Breast epithelium (tissue), 4 donors: ENCODE measurements at regions not wholly inside any gene's neighbourhood (a gene's known extent, or its start where the extent isn't known, plus 50 kb on each side); places are given as distances from the start of the nearest gene placed in this dataset.

Source experiments
- DNase-seq, 2 donors: peaks; one replicate each; pipeline ENCODE4 v3.0.0-alpha.2; 2019; ENCODE audit warnings: low spot score in 2 of 2
- H3K27ac ChIP-seq, 2 donors: fragments of 200-600 bp; sonication (generic) in 1 of 2; one replicate each; pipeline ENCODE4 v1.5.1; 2016 to 2019; ENCODE audit warnings: mild to moderate bottlenecking in 1 of 2
- H3K27me3 ChIP-seq, 2 donors: fragments of 200-600 bp; sonication (generic) in 1 of 2; one replicate each; pipeline versions ENCODE4 v1.5.1 to v1.6.0; 2017 to 2019; ENCODE audit warnings: control low read depth in 1 of 2, mild to moderate bottlenecking in 1 of 2
- H3K36me3 ChIP-seq: fragments of 200-600 bp; one replicate; pipeline ENCODE4 v1.5.1; 2019
- H3K4me1 ChIP-seq, 2 donors: fragments of 200-600 bp; sonication (generic); one replicate each; pipeline ENCODE4 v1.5.1; 2016 to 2019; ENCODE audit warnings: control low read depth in 1 of 2
- H3K4me3 ChIP-seq, 3 donors: fragments of 200-600 bp; sonication (generic); 1 replicate in 2 of 3; 2 replicates in 1 of 3; pipeline ENCODE4 v1.5.1; 2016 to 2019; ENCODE audit warnings: mild to moderate bottlenecking in 3 of 3, moderate library complexity in 2 of 3
- H3K9me3 ChIP-seq, 2 donors: fragments of 200-600 bp; sonication (generic) in 1 of 2; one replicate each; pipeline ENCODE4 v1.5.1; 2016 to 2019; ENCODE audit warnings: control low read depth in 1 of 2
- POLR2A ChIP-seq: fragments of 450-650 bp; IDR thresholded peaks from one replicate; pipeline ENCODE4 v1.6.1; 2016; ENCODE audit warnings: antibody characterized with exemption, mild to moderate bottlenecking, moderate library complexity
- POLR2AphosphoS5 ChIP-seq, 3 donors: sonication (generic); formaldehyde crosslinking; IDR thresholded peaks; one replicate each; pipeline ENCODE4 v1.6.1; 2017; ENCODE audit warnings: antibody characterized with exemption in 3 of 3
- intact Hi-C: fragments of 100-400 bp; cut with DNase I; formaldehyde crosslinking; loops from one replicate; pipeline ENCODE4 v1.15.1; 2023; ENCODE audit warnings: low total_unique reads
- TF ChIP-seq, protein P1 (sequence below), 3 donors: fragments of 450-650 bp; IDR thresholded peaks; one replicate each; pipeline ENCODE4 v1.5.1; 2016 to 2017; ENCODE audit warnings: antibody characterized with exemption in 3 of 3, mild to moderate bottlenecking in 3 of 3, moderate library complexity in 3 of 3

DNA sequence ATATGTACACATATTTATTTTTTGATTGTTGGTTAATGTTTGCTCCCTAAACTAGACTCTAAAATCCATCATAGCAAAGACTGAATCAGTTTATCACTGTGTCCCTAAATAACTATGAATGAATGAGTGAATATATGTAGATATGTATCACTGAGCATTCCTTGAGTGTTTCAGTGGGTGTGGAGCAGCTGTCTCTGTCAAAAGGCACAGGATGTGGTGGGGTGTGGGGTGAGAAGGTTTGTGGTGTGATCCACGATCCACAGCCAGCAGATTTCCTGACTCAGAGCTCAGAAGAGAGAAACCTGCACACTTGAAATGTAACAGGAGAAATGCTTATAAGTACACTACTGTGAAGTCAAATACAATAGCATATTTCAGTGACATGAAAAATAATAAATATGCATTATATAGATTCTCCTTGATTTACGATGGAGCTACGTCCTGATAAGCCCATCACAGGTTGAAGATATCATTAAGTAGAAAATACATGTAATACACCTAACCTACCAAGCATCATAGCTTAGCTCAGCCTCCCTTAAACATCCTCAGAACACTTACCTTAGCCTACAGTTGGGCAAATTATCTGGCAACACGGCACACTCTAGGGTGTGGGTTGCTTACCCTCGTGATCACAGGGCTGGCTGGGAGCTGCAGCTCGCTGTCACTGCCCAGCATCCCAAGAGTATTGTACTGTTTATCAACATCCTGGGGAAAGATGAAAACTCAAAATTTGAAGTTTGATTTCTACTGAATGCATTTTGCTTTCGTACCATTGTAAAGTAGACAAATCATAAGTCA is 287.0 kb downstream of the GAS1 start:
- H3K36me3 ChIP-seq: no peaks in the 10 kb centered on the region
- DNase-seq: no peak
- intact Hi-C loops: no loop called here

DNA sequence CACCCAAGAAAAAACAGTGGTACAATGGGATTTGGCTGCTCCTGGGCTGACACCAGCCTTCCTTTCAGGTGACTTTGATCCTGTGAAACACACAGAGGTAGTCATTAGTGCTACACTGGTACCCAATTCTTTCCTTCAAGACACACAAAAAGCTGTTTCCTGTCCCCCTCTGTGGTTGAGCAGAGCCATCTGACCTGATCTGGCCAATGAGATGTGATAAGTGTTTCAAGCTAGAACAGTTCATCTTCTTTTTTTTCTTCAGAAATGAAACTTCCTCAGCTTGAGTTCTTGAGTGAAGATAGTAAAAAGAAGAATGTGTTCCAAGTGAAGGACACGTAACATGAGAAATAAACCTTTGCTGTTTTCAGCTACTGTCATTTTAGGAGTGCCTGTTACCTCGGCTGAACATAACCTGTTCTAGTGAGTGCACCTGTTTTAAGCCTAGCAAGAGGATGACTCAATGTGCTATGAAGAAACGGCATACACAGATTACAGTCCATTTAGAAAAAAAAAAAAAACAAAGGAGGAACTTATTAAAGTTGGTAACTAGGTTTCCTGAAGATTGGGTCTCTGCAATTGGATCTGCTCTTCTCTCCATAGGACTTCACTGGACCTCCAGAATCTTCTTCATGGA is 287.8 kb downstream of the GAS1 start:
- TF ChIP-seq, protein P1, sequence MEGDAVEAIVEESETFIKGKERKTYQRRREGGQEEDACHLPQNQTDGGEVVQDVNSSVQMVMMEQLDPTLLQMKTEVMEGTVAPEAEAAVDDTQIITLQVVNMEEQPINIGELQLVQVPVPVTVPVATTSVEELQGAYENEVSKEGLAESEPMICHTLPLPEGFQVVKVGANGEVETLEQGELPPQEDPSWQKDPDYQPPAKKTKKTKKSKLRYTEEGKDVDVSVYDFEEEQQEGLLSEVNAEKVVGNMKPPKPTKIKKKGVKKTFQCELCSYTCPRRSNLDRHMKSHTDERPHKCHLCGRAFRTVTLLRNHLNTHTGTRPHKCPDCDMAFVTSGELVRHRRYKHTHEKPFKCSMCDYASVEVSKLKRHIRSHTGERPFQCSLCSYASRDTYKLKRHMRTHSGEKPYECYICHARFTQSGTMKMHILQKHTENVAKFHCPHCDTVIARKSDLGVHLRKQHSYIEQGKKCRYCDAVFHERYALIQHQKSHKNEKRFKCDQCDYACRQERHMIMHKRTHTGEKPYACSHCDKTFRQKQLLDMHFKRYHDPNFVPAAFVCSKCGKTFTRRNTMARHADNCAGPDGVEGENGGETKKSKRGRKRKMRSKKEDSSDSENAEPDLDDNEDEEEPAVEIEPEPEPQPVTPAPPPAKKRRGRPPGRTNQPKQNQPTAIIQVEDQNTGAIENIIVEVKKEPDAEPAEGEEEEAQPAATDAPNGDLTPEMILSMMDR (IDR thresholded peaks at IDR 0.05): no peak
- no peak for TF ChIP-seq POLR2AphosphoS5 (IDR thresholded peaks at IDR 0.05)
- TF ChIP-seq POLR2A: no peak

More for the DNA sequence above, 287.0 kb downstream of the GAS1 start:
- Histone ChIP-seq H3K27ac (no peak overlapping the region), H3K4me1 (no peaks in the 10 kb centered on the region), H3K27me3 (no peaks in the 10 kb centered on the region), H3K9me3 (no peaks in the 10 kb centered on the region), H3K4me3 (no peak overlapping the region)
- TF ChIP-seq POLR2AphosphoS5 (IDR thresholded peaks at IDR 0.05) (no peak), POLR2A (no peak)
- TF ChIP-seq, protein P1 (IDR thresholded peaks at IDR 0.05): no peak

DNA sequence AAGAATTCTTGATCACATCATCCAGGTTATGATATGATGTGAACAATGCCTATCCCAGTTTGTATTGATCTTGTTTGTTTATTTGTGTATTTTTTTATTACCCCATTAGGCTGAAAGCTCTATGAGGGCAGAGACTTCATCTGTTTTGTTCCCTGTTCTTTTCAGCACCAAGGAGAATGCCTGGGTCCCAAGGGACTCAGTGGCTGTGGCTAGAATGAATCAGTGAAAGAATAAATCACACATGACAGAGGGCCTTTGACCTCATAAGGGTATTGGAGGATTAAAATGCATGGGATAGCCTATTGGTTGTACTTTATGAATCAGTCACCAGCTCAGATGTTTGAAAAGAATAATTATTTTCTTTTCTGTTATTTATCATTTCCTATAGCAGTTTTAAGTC is 292.2 kb downstream of the GAS1 start:
- no peak overlapping the region for H3K27ac ChIP-seq
- H3K36me3 ChIP-seq: no peaks in the 10 kb centered on the region
- no peak for TF ChIP-seq POLR2AphosphoS5 (IDR thresholded peaks at IDR 0.05)
- TF ChIP-seq, protein P1 (IDR thresholded peaks at IDR 0.05): no peak
- no peak for TF ChIP-seq POLR2A
- no peak overlapping the region for H3K4me3 ChIP-seq
- H3K27me3 ChIP-seq: no peaks in the 10 kb centered on the region
- H3K4me1 ChIP-seq: no peaks in the 10 kb centered on the region
- DNase-seq: no peak
- intact Hi-C loops: no loop called here
- no peaks in the 10 kb centered on the region for H3K9me3 ChIP-seq

More for the DNA sequence above, 287.8 kb downstream of the GAS1 start:
- no peaks in the 10 kb centered on the region for H3K9me3 ChIP-seq
- no peak for DNase-seq
- H3K27ac ChIP-seq: no peak overlapping the region
- intact Hi-C loops: no loop called here
- no peaks in the 10 kb centered on the region for H3K4me1 ChIP-seq
- H3K4me3 ChIP-seq: no peak overlapping the region
- H3K36me3 ChIP-seq: no peaks in the 10 kb centered on the region
- H3K27me3 ChIP-seq: no peaks in the 10 kb centered on the region

DNA sequence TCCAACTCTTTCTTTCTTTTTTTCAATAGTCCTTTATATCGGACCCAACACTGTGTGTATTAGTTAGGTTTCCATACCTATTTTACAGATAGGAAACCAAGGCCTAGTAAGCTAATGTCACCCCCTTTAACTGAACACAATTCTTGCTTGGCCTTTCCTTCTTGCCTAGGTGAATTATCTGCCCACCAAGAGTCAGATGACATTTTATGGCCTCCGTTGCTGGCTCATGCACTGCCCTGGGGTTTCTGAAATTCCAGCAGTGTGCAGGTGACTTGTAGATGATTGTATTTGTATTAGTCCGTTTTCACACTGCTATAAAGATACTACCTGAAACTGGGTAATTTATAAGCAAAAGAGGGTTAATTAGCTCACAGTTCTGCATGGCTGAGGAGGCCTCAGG is 293.8 kb downstream of the GAS1 start:
- H3K27ac ChIP-seq: no peak overlapping the region
- DNase-seq: no peak
- intact Hi-C loops: no loop called here
- no peaks in the 10 kb centered on the region for H3K36me3 ChIP-seq
- no peaks in the 10 kb centered on the region for H3K4me1 ChIP-seq
- no peak for TF ChIP-seq POLR2AphosphoS5 (IDR thresholded peaks at IDR 0.05)
- no peak for TF ChIP-seq POLR2A
- TF ChIP-seq, protein P1 (IDR thresholded peaks at IDR 0.05): no peak
- no peaks in the 10 kb centered on the region for H3K9me3 ChIP-seq
- no peak overlapping the region for H3K4me3 ChIP-seq
- no peaks in the 10 kb centered on the region for H3K27me3 ChIP-seq

DNA sequence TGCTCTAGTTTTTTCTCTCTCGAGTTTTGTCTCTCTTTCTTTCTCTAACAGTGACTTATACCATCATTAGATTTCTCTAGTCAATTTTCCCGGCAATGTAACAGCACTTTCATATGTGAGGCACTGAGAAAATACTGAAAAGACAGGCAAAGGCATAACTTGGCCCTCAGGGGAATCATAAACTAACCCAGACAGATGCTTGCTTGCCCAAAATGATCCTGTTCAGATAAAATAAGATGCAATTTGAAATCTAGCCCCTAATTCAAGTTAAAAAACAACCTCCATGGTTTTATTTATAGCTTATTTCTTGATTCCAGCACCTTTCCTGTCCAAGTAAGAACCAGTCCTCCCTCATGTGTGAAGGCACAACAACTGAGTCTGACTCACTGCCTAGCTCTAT is 294.6 kb downstream of the GAS1 start:
- Histone ChIP-seq H3K9me3 (no peaks in the 10 kb centered on the region), H3K27me3 (no peaks in the 10 kb centered on the region), H3K27ac (no peak overlapping the region), H3K4me1 (no peaks in the 10 kb centered on the region), H3K36me3 (no peaks in the 10 kb centered on the region), H3K4me3 (no peak overlapping the region)
- intact Hi-C loops: no loop called here
- TF ChIP-seq POLR2AphosphoS5 (IDR thresholded peaks at IDR 0.05) (no peak), POLR2A (no peak)
- TF ChIP-seq, protein P1 (IDR thresholded peaks at IDR 0.05): no peak
- DNase-seq: no peak
